ENCODE measurements at regions not wholly inside any gene's neighbourhood (a gene's known extent, or its start where the extent isn't known, plus 50 kb on each side); places are given as distances from the start of the nearest gene placed in this dataset.
"Not testable (repeated sequence)": the region's sequence is repeated elsewhere in the genome, so short reads cannot be mapped to it uniquely, and the experiment has no call there.

DNA sequence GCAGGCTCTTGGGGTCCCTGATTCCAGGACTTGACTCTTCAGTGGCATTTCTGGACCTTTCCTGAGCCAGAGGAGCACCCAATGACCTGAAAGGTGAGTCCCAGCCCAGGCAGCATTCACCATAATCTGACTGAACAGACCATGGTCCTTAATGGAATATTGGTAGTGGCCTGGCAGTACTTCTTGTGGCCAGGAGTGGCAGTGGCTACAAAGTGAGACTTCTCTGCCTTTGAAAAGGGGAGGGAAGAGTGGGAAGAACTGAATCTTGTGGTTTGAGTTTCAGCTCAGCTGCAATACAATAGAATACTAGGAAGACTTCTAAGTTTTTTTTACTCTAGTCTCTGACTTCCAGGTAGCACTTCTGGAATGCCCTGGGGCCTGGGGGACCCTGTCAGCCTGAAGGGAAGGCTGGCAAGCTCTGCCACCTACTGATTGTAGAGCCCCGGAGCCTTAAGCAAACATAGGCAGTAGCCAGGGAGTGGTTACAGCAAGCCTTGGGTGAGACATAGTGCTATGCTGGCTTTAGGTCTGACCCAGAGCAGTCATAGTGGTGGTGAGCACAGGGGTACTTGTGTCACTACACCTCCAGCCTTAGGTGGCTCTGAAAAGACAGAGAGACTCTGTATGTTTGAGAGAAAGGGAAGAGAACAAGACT lies 674.2 kb upstream of the MANEA start:
- no peaks in the 10 kb centered on the region for H3K27me3 Mint-ChIP-seq (ENCODE audit: low read depth)
- H3K27ac Mint-ChIP-seq = no peak overlapping the region
- H3K4me1 Mint-ChIP-seq (ENCODE audit: low read depth) = no peaks in the 10 kb centered on the region

DNA sequence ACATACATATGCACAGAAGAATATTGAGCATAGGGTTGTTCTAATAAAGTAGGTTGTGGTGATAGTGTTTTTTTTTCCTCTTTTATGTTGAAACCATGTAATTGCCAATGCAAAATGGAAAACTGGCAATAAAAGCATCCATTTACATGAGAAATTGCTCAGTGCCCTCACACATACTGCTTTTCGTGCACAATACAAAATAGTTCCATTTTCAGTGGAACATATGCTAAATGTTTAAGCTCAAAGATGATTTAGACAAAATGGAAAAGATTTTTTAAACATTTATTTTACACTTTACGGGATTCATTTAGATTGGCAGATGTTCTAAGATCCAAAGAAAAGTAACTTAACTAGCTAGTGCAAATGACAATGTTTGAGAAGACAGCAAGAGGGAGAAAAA lies 678.1 kb upstream of the MANEA start:
- Mint-ChIP-seq H3K36me3 (ENCODE audit: insufficient read depth in 2 of 2) (peaks cover 0 to 2% of the 10 kb centered on the region in 2 donors), H3K27ac (no peak overlapping the region), H3K27me3 (ENCODE audit: low read depth) (no peaks in the 10 kb centered on the region), H3K4me1 (ENCODE audit: low read depth) (no peaks in the 10 kb centered on the region), H3K9me3 (peaks cover 4 to 10% of the 10 kb centered on the region in 2 donors), H3K4me3 (no peak overlapping the region)
- DNase-seq (no peak), ATAC-seq (replicated peaks in 1 of 2) (no peak)

More for the DNA sequence above, 674.2 kb upstream of the MANEA start:
- DNase-seq (no peak), ATAC-seq (replicated peaks in 1 of 2) (no peak)
- Mint-ChIP-seq H3K9me3 (peaks cover 11 to 12% of the 10 kb centered on the region in 2 donors), H3K36me3 (ENCODE audit: insufficient read depth in 2 of 2) (peaks cover 0 to 2% of the 10 kb centered on the region in 2 donors), H3K4me3 (no peak overlapping the region)

- ATAC-seq (replicated peaks in 1 of 2) = no peak
- no peak overlapping the region for H3K27ac Mint-ChIP-seq
- H3K4me3 Mint-ChIP-seq = no peak overlapping the region
- no peaks in the 10 kb centered on the region for H3K27me3 Mint-ChIP-seq (ENCODE audit: low read depth)
- peaks cover 2 to 6% of the 10 kb centered on the region in 2 donors for H3K9me3 Mint-ChIP-seq
- H3K4me1 Mint-ChIP-seq (ENCODE audit: low read depth) = no peaks in the 10 kb centered on the region
- H3K36me3 Mint-ChIP-seq (ENCODE audit: insufficient read depth in 2 of 2) = no peaks in the 10 kb centered on the region
- DNase-seq = no peak
Measured at GRCh38 chr6:94894300-94894699, 683.0 kb upstream of the MANEA start.

DNA sequence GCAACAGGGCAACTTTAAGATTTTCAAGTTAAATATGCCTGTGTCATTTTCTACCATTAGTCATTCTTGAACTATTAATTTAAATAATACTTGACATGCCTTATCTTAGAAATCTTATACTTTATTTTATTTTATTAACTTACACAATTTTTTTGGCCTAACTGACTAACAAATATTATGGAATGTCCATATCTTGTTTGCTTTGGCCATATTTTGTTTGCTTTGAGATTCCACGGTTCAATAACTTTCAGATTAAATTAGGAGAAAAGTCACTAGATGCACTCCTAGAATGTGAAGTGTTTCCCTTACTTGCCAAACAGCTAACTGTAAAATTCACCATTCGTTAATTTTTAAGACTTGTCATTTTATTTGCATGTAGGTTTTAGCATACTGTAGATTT lies 684.0 kb upstream of the MANEA start:
- Mint-ChIP-seq H3K27ac (no peak overlapping the region), H3K4me1 (ENCODE audit: low read depth) (no peaks in the 10 kb centered on the region), H3K27me3 (ENCODE audit: low read depth) (no peaks in the 10 kb centered on the region), H3K36me3 (ENCODE audit: insufficient read depth in 2 of 2) (no peaks in the 10 kb centered on the region), H3K4me3 (no peak overlapping the region), H3K9me3 (peaks cover 2 to 6% of the 10 kb centered on the region in 2 donors)
- DNase-seq = no peak
- no peak for ATAC-seq (replicated peaks in 1 of 2)

- not testable (repeated sequence) for H3K27ac Mint-ChIP-seq; DNase-seq; H3K27me3 Mint-ChIP-seq (ENCODE audit: low read depth); ATAC-seq (replicated peaks in 1 of 2); H3K9me3 Mint-ChIP-seq; H3K36me3 Mint-ChIP-seq (ENCODE audit: insufficient read depth in 2 of 2); H3K4me1 Mint-ChIP-seq (ENCODE audit: low read depth); H3K4me3 Mint-ChIP-seq
Measured at GRCh38 chr6:94873819-94874218, 703.5 kb upstream of the MANEA start.

DNA sequence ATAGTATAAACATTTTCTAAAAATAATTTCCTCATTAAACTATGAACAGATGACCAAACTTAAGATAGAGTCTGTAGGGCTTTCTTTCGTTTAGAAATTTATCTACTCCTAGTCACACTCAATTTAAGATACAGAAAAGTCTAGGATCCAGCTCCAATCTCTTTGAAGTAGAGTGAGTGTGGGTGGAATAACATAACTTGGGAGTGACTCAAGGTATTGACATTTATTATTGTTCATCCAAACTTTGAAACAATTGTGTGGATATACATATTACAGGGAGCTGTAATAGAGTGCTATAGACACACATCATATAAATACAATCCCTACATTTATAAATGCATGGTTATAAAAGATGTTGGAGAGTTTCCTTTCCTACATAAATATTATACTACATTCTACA lies 715.2 kb upstream of the MANEA start:
- DNase-seq = no peak
- no peak for ATAC-seq (replicated peaks in 1 of 2)
- Mint-ChIP-seq H3K9me3 (no peaks in the 10 kb centered on the region), H3K4me1 (ENCODE audit: low read depth) (no peaks in the 10 kb centered on the region), H3K4me3 (no peak overlapping the region), H3K27me3 (ENCODE audit: low read depth) (no peaks in the 10 kb centered on the region), H3K36me3 (ENCODE audit: insufficient read depth in 2 of 2) (no peaks in the 10 kb centered on the region), H3K27ac (no peak overlapping the region)

GRCh38 chr6:94859924-94860323 lies 717.4 kb upstream of the MANEA start:
- Mint-ChIP-seq H3K9me3 (peaks cover 0 to 1% of the 10 kb centered on the region in 2 donors), H3K4me3 (no peak overlapping the region), H3K36me3 (ENCODE audit: insufficient read depth in 2 of 2) (no peaks in the 10 kb centered on the region), H3K4me1 (ENCODE audit: low read depth) (no peaks in the 10 kb centered on the region), H3K27me3 (ENCODE audit: low read depth) (no peaks in the 10 kb centered on the region), H3K27ac (no peak overlapping the region)
- no peak for ATAC-seq (replicated peaks in 1 of 2)
- DNase-seq = no peak

- DNase-seq; H3K4me1 Mint-ChIP-seq (ENCODE audit: low read depth); H3K36me3 Mint-ChIP-seq (ENCODE audit: insufficient read depth in 2 of 2): not testable (repeated sequence)
Measured at GRCh38 chr6:94856999-94857398, 720.3 kb upstream of the MANEA start.

DNA sequence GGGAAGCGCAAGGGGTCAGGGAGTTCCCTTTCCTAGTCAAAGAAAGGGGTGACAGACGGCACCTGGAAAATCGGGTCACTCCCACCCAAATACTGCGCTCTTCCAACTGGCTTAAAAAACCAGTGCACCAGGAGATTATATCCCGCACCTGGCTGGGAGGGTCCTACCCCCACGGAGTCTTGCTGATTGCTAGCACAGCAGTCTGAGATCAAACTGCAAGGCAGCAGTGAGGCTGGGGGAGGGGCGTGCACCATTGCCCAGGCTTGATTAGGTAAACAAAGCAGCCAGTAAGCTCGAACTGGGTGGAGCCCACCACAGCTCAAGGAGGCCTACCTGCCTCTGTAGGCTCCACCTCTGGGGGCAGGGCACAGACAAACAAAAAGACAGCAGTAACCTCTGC lies 726.0 kb upstream of the MANEA start:
- not testable (repeated sequence) for ATAC-seq (replicated peaks in 1 of 2); H3K27me3 Mint-ChIP-seq (ENCODE audit: low read depth); H3K27ac Mint-ChIP-seq; H3K4me3 Mint-ChIP-seq; H3K36me3 Mint-ChIP-seq (ENCODE audit: insufficient read depth in 2 of 2); DNase-seq; H3K4me1 Mint-ChIP-seq (ENCODE audit: low read depth)
- H3K9me3 Mint-ChIP-seq = peaks cover 7 to 13% of the 10 kb centered on the region in 2 donors

More at GRCh38 chr6:94856999-94857398, 720.3 kb upstream of the MANEA start:
- H3K27me3 Mint-ChIP-seq (ENCODE audit: low read depth); H3K4me3 Mint-ChIP-seq; H3K27ac Mint-ChIP-seq; ATAC-seq (replicated peaks in 1 of 2): not testable (repeated sequence)
- H3K9me3 Mint-ChIP-seq = peaks cover 7 to 11% of the 10 kb centered on the region in 2 donors

DNA sequence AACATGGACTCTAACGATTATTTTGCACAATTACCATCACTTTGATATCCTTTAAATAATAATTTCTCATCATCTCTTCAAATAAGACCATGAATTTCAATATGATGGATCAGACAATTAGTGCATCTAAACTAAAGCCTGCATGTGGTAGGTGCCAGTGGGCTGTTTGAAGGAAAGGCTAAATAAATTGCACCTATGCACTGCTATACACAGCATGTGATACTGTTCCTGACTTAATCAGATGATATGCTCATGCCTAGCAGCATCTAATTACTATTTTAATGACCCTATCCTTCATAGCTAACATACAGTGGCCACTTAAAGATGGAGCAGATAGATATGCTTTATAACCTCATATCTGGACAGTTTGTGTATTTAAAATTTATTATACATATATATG lies 731.6 kb upstream of the MANEA start:
- Mint-ChIP-seq H3K4me3 (no peak overlapping the region), H3K27ac (no peak overlapping the region), H3K4me1 (ENCODE audit: low read depth) (no peaks in the 10 kb centered on the region), H3K27me3 (ENCODE audit: low read depth) (no peaks in the 10 kb centered on the region), H3K9me3 (peaks cover 2 to 3% of the 10 kb centered on the region in 2 donors), H3K36me3 (ENCODE audit: insufficient read depth in 2 of 2) (peaks cover 0 to 1% of the 10 kb centered on the region in 2 donors)
- no peak for DNase-seq
- no peak for ATAC-seq (replicated peaks in 1 of 2)

DNA sequence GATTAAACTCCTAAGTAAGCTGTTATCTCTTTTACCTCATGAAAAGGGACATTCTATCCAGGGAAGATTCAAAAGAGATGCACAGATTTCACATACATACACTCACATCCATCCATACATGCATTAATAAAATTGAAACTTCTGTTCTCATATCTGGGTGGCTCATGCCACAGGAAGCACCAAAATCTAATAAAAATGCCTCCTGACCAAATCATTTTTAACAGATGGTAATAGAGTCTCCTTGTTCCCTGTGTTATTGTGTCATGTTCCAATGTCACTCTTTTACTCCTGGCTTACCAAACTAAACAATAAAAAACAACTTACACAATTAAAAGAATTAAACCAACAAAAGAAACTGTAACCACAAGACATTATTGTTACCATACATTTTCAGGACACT lies 742.1 kb upstream of the MANEA start:
- Mint-ChIP-seq H3K27me3 (ENCODE audit: low read depth) (no peaks in the 10 kb centered on the region), H3K4me3 (no peak overlapping the region), H3K4me1 (ENCODE audit: low read depth) (no peaks in the 10 kb centered on the region), H3K9me3 (peaks cover 5 to 6% of the 10 kb centered on the region in 2 donors), H3K27ac (no peak overlapping the region), H3K36me3 (ENCODE audit: insufficient read depth in 2 of 2) (no peaks in the 10 kb centered on the region)
- ATAC-seq (replicated peaks in 1 of 2) = no peak
- DNase-seq = no peak

DNA sequence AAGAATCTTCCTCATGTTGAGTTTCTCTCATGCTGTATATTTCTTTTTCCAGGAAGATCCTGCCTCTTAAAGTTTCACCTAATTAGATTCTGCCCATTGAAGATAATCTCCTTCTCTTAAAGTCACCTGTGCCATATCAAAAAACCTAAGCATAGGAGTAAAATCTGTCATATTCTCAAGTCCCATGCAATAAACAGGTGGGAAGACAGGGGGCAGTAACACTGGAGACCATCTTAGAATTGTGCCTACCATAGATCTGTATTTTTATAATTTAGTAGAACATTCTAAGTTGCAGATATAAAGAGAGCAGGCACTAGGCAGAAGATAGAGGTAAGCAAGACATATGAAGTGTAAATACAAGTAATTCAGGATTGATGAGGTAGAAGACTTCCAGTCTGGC lies 763.5 kb upstream of the MANEA start:
- Mint-ChIP-seq H3K9me3 (peaks cover 2 to 6% of the 10 kb centered on the region in 2 donors), H3K27ac (peak overlapping the region; percentile 2), H3K36me3 (ENCODE audit: insufficient read depth in 2 of 2) (no peaks in the 10 kb centered on the region), H3K4me3 (no peak overlapping the region), H3K4me1 (ENCODE audit: low read depth) (no peaks in the 10 kb centered on the region), H3K27me3 (ENCODE audit: low read depth) (no peaks in the 10 kb centered on the region)
- DNase-seq (no peak), ATAC-seq (replicated peaks in 1 of 2) (no peak)

DNA sequence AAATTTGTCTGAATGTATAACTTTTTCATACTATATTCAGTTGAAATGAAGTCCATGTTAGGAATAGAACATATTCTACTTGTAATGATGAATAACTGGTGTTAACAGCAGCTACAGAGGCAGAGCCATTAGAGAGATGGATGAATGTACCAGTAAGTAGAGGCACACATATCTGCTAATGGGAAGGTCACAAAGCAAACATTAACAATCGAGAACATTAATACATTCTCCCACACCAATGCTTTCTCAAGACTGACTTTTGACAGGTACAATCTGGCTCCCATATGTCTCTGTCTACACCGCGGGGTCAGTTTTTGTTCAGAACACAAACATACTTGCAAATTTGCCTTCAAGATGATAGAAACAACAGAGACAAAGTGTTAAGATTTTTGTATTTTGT lies 776.0 kb upstream of the MANEA start:
- Mint-ChIP-seq H3K4me1 (ENCODE audit: low read depth) (no peaks in the 10 kb centered on the region), H3K27me3 (ENCODE audit: low read depth) (no peaks in the 10 kb centered on the region), H3K36me3 (ENCODE audit: insufficient read depth in 2 of 2) (no peaks in the 10 kb centered on the region), H3K4me3 (no peak overlapping the region), H3K9me3 (peaks cover 3 to 11% of the 10 kb centered on the region in 2 donors), H3K27ac (no peak overlapping the region)
- no peak for ATAC-seq (replicated peaks in 1 of 2)
- no peak for DNase-seq

DNA sequence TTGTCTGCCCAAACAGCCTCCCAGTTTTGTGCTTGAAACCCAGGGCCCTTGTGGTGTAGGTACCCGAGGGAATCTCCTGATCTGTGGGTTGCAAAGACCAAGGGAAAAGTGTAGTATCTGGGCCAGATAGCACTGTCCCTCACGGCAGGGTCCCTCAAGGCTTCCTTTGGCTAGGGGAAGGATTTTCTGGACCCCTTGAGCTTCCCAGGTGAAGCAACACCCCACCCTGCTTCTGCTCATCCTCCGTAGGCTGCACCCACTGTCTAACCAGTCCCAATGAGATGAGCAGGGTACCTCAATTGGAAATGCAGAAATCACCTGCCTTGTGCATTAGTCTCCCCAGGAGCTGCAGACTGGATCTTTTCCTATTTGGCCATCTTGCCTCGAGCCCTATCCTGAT lies 791.8 kb upstream of the MANEA start:
- peaks cover 0 to 2% of the 10 kb centered on the region in 2 donors for H3K36me3 Mint-ChIP-seq (ENCODE audit: insufficient read depth in 2 of 2)
- no peak overlapping the region for H3K27ac Mint-ChIP-seq
- DNase-seq = no peak
- no peak overlapping the region for H3K4me3 Mint-ChIP-seq
- peaks cover 11 to 14% of the 10 kb centered on the region in 2 donors for H3K9me3 Mint-ChIP-seq
- no peaks in the 10 kb centered on the region for H3K27me3 Mint-ChIP-seq (ENCODE audit: low read depth)
- ATAC-seq (replicated peaks in 1 of 2) = no peak
- no peaks in the 10 kb centered on the region for H3K4me1 Mint-ChIP-seq (ENCODE audit: low read depth)

Data from activated T-cell treated with anti-CD3 and anti-CD28 coated beads, Interleukin-2, amount 50 U/mL, for 72 hours (primary cell).